Hepatocyte (in vitro differentiated cells): ENCODE measurements at regions not wholly inside any gene's neighbourhood (a gene's known extent, or its start where the extent isn't known, plus 50 kb on each side); places are given as distances from the start of the nearest gene placed in this dataset.

Experiments
- DNase-seq: peaks from one replicate; pipeline ENCODE4 v3.0.0-alpha.2; 2016; ENCODE audit warnings: low spot score
- H2AFZ ChIP-seq: fragments of 200-600 bp; sonication (generic); 2 replicates; pipeline ENCODE4 v1.6.0; 2016; ENCODE audit warnings: antibody characterized with exemption, mild to moderate bottlenecking
- H3K27ac ChIP-seq: fragments of 200-600 bp; sonication (generic); 2 replicates; pipeline ENCODE4 v1.5.1; 2016; ENCODE audit warnings: mild to moderate bottlenecking
- H3K27me3 ChIP-seq: fragments of 200-600 bp; sonication (generic); 2 replicates; pipeline ENCODE4 v1.6.1; 2016
- H3K36me3 ChIP-seq: fragments of 200-600 bp; sonication (generic); replicated peaks from 2 replicates; pipeline ENCODE4 v1.5.1; 2016; ENCODE audit warnings: low read depth; ENCODE audit not compliant: insufficient read depth
- H3K4me1 ChIP-seq: fragments of 200-600 bp; sonication (generic); 2 replicates; pipeline ENCODE4 v1.5.1; 2016; ENCODE audit warnings: mild to moderate bottlenecking, moderate library complexity; ENCODE audit not compliant: insufficient read depth
- H3K4me2 ChIP-seq: fragments of 200-600 bp; sonication (generic); 2 replicates; pipeline ENCODE4 v1.6.0; 2016
- H3K4me3 ChIP-seq: fragments of 200-600 bp; sonication (generic); 2 replicates; pipeline ENCODE4 v1.5.1; 2016; ENCODE audit warnings: mild to moderate bottlenecking
- H3K79me2 ChIP-seq: fragments of 200-600 bp; sonication (generic); 2 replicates; pipeline ENCODE4 v1.6.0; 2017; ENCODE audit warnings: mild to moderate bottlenecking
- H3K9me2 ChIP-seq: fragments of 200-600 bp; sonication (generic); replicated peaks from 2 replicates; pipeline ENCODE4 v1.6.0; 2017; ENCODE audit warnings: mild to moderate bottlenecking; ENCODE audit not compliant: insufficient read depth
- H3K9me3 ChIP-seq: fragments of 200-600 bp; sonication (generic); 2 replicates; pipeline ENCODE4 v1.5.1; 2016; ENCODE audit warnings: low read depth, mild to moderate bottlenecking
- H4K20me1 ChIP-seq: fragments of 200-600 bp; sonication (generic); 2 replicates; pipeline ENCODE4 v1.6.0; 2016; ENCODE audit warnings: mild to moderate bottlenecking; ENCODE audit not compliant: insufficient read depth, poor library complexity, severe bottlenecking
- CTCF ChIP-seq: fragments of 200-600 bp; sonication (generic); IDR thresholded peaks from 2 replicates; pipeline ENCODE4 v1.5.1; 2016; ENCODE audit warnings: antibody characterized with exemption, mild to moderate bottlenecking; ENCODE audit not compliant: poor library complexity
- EZH2 ChIP-seq: fragments of 200-600 bp; sonication (generic); IDR thresholded peaks from 2 replicates; pipeline ENCODE4 v1.6.1; 2016; ENCODE audit warnings: antibody characterized with exemption, mild to moderate bottlenecking, borderline replicate concordance
- EZH2phosphoT487 ChIP-seq: fragments of 200-600 bp; sonication (generic); IDR thresholded peaks from one replicate; pipeline ENCODE4 v1.6.1; 2018; ENCODE audit warnings: antibody characterized with exemption, mild to moderate bottlenecking, low read depth, moderate library complexity; ENCODE audit not compliant: unreplicated experiment, severe bottlenecking
- WGBS: methylation state at CpG from one replicate; pipeline ENCODE4 v1.1.6; 2016; ENCODE audit warnings: low lambda C conversion rate; ENCODE audit errors: missing lambda C conversion rate; 5-methylcytosine and 5-hydroxymethylcytosine counted together

- no peak overlapping the region for H3K27ac ChIP-seq
- no peak for DNase-seq
- no peak overlapping the region for H2AFZ ChIP-seq
- no peaks in the 10 kb centered on the region for H3K4me1 ChIP-seq
- H3K79me2 ChIP-seq = no peaks in the 10 kb centered on the region
- H3K9me3 ChIP-seq = no peaks in the 10 kb centered on the region
- H3K27me3 ChIP-seq = no peaks in the 10 kb centered on the region
- no peaks in the 10 kb centered on the region for H3K36me3 ChIP-seq
- no peaks in the 10 kb centered on the region for H4K20me1 ChIP-seq
- 95% methylated on average over 3 of the region's 3 CpGs for WGBS
- no peak overlapping the region for H3K4me2 ChIP-seq
- no peaks in the 10 kb centered on the region for H3K9me2 ChIP-seq
- TF ChIP-seq CTCF = no peak
- no peak overlapping the region for H3K4me3 ChIP-seq
Measured at GRCh38 chr21:20330652-20331051, 667.6 kb upstream of the NCAM2 start.

GRCh38 chr21:20334585-20334984, 663.6 kb upstream of the NCAM2 start:
- H3K27ac ChIP-seq = no peak overlapping the region
- WGBS = 90% methylated on average over 2 of the region's 2 CpGs

GRCh38 chr21:20341431-20341830, 656.8 kb upstream of the NCAM2 start:
- no peak overlapping the region for H3K4me3 ChIP-seq
- H3K27me3 ChIP-seq = no peaks in the 10 kb centered on the region
- no peaks in the 10 kb centered on the region for H3K4me1 ChIP-seq
- no peaks in the 10 kb centered on the region for H3K9me2 ChIP-seq
- 88% methylated on average over 4 of the region's 4 CpGs for WGBS
- no peak for DNase-seq
- H2AFZ ChIP-seq = no peak overlapping the region
- TF ChIP-seq EZH2phosphoT487 = no peak
- no peak for TF ChIP-seq CTCF
- TF ChIP-seq EZH2 = no peak
- no peaks in the 10 kb centered on the region for H3K9me3 ChIP-seq
- no peaks in the 10 kb centered on the region for H3K79me2 ChIP-seq
- H3K4me2 ChIP-seq = no peak overlapping the region
- no peaks in the 10 kb centered on the region for H4K20me1 ChIP-seq
- H3K27ac ChIP-seq = no peak overlapping the region
- no peaks in the 10 kb centered on the region for H3K36me3 ChIP-seq

More at GRCh38 chr21:20334585-20334984, 663.6 kb upstream of the NCAM2 start:
- Histone ChIP-seq H2AFZ (no peak overlapping the region), H3K4me3 (no peak overlapping the region), H3K36me3 (no peaks in the 10 kb centered on the region), H3K4me2 (no peak overlapping the region), H3K4me1 (no peaks in the 10 kb centered on the region), H3K9me3 (no peaks in the 10 kb centered on the region), H3K79me2 (no peaks in the 10 kb centered on the region), H3K27me3 (no peaks in the 10 kb centered on the region), H3K9me2 (no peaks in the 10 kb centered on the region), H4K20me1 (no peaks in the 10 kb centered on the region)
- no peak for DNase-seq
- TF ChIP-seq EZH2phosphoT487 (no peak), EZH2 (no peak), CTCF (no peak)

GRCh38 chr21:20343186-20343585, 655.0 kb upstream of the NCAM2 start:
- DNase-seq = no peak
- H3K4me2 ChIP-seq = no peak overlapping the region
- TF ChIP-seq EZH2phosphoT487 = no peak
- no peak for TF ChIP-seq CTCF
- no peak for TF ChIP-seq EZH2
- WGBS = 92% methylated on average over 5 of the region's 5 CpGs
- no peaks in the 10 kb centered on the region for H3K9me2 ChIP-seq
- no peak overlapping the region for H3K4me3 ChIP-seq
- no peaks in the 10 kb centered on the region for H3K27me3 ChIP-seq
- H3K27ac ChIP-seq = no peak overlapping the region
- no peaks in the 10 kb centered on the region for H3K4me1 ChIP-seq
- no peaks in the 10 kb centered on the region for H3K9me3 ChIP-seq
- no peaks in the 10 kb centered on the region for H3K79me2 ChIP-seq
- no peak overlapping the region for H2AFZ ChIP-seq
- H3K36me3 ChIP-seq = no peaks in the 10 kb centered on the region
- H4K20me1 ChIP-seq = no peaks in the 10 kb centered on the region
